Heart left ventricle (tissue), 13 donors: ENCODE measurements at regions not wholly inside any gene's neighbourhood (a gene's known extent, or its start where the extent isn't known, plus 50 kb on each side); places are given as distances from the start of the nearest gene placed in this dataset.

Source experiments
- CTCF ChIP-seq, 12 donors: fragments of 200-600 bp; sonication (generic) in 4 of 12; IDR thresholded peaks; one replicate each; pipeline versions ENCODE4 v1.5.0 to v1.8.0; 2018 to 2022; ENCODE audit warnings: antibody characterized with exemption in 12 of 12, mild to moderate bottlenecking in 5 of 12
- POLR2A ChIP-seq, 2 donors: fragments of 450-650 bp; IDR thresholded peaks; one replicate each; pipeline ENCODE4 v1.6.1; 2017; ENCODE audit warnings: antibody characterized with exemption in 2 of 2, mild to moderate bottlenecking in 2 of 2, moderate library complexity in 2 of 2
- donor health status: ischemic (EF 13 %, LVEDD 7.1; RV severe dilation, severe dysfunction).
- donor health status: DM: no; HTN: yes; CAD: no.
- donor health status: DM: no; HTN: no; CAD: no.
- donor health status: ischemic (EF 25% LVEDD 6.9; RV normal size, moderate dysfunction).
- donor health status: ischemic (EF 25% LVEDD 5.7; RV mildly dilated, moderate dysfunction).
- donor health status: ischemic (EF 35%, LVEDD 5.7; RV mildly dilated, moderate dysfunction).
- donor health status: nonischemic (EF 11% LVEDD 7.7; RV severe dilation, severe dysfunction).
- donor health status: DM: yes; HTN: yes; CAD: no.
- donor health status: PGD.
- donor health status: ischemic (EF 29% LVEDD 5.4; RV normal size, mild dysfunction).
- donor health status: nonischemic (EF 23%, LVEDD 6.1; RV moderate dilation, normal function).

GRCh38 chr10:78464118-78464855 lies 430.6 kb downstream of the RPS24 start:
- TF ChIP-seq CTCF (IDR thresholded peaks at IDR 0.05) (no peak), POLR2A (IDR thresholded peaks at IDR 0.05) (no peak)
